Stimulated activated CD4-positive, alpha-beta T cell treated with anti-CD3 and anti-CD28 coated beads, Interleukin-12 subunit alpha, Interleukin-12 subunit beta, amount 100 ng/mL, for 4 hours (primary cell): ENCODE measurements at regions not wholly inside any gene's neighbourhood (a gene's known extent, or its start where the extent isn't known, plus 50 kb on each side); places are given as distances from the start of the nearest gene placed in this dataset.

ENCODE experiments used
- DNase-seq: peaks from one replicate; pipeline ENCODE4 v3.0.0-alpha.2; 2020

DNA sequence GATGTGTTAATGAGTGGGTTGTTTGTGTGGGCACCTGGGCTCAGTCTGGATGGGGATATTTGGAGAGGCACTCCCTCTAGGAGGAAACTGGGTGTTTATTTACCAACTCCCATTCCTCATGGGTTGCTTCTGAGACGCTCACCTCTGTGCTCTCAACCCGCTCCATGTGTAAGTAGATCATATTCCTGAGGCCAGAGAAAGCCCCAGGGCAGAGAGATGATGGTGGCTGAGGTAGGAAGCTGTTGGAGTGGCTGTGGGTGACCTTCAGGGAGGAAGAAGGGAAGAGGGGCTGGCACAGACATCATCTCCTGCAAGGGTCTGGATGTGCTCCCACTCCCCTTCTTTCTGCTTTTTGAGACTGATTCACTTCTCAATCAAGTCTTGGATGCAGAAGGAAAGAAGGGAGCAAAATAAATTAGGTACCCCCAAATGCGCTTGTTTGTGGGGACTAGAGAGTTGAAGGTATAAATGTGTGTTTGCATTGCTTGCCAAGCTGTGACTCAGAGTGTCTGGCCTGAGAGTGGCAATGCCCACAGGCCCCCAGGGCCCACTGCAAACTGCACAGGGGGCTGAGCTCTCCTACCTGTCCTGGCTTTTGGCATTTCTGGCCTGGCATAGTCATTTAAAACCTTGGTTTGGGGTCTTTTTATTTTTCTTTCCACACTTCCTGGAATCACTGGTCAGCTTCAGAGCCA, 57.2 kb upstream of the TNP1 start:
- no peak for DNase-seq

GRCh38 chr2:216915557-216916150, 55.8 kb upstream of the TNP1 start:
- DNase-seq: no peak

DNA sequence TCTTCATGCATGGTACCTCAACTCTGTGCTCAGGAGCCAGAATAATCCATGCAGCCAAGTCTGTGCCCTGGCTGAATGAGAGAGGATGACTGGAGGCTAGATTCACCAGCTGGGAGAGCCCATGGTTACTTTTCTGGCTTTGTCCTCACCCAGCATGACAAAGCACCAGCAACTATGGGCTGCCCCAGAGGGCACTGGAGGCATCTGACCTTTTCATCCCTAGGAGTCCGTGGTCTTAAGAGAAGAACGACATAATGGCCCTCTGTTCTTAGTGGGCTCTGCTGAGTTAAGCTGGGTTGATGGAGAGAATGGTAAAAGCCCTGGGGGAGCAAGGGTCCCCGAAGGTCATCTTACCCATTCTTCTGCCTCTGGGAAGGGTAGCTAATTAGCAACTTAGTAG, 54.6 kb upstream of the TNP1 start:
- no peak for DNase-seq

DNA sequence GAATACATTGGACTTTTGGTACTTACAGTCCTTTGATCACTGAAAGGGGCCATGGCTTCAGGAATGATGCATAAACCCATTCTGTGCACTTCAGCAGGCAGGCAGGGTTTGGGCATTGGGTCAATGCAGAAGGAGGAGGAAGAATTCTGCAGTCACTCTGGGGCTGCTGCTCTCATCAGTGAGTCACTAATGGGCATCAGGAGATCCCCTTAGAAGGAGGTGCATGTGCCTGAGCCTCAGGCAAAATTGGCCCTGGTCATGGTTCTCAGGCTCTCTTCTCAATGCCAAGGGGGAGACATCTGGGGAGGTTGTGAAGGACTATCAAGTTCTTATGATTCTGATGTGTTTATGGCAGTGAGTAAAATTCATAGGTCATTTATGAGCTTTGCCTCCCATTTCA, 52.0 kb upstream of the TNP1 start:
- no peak for DNase-seq

DNA sequence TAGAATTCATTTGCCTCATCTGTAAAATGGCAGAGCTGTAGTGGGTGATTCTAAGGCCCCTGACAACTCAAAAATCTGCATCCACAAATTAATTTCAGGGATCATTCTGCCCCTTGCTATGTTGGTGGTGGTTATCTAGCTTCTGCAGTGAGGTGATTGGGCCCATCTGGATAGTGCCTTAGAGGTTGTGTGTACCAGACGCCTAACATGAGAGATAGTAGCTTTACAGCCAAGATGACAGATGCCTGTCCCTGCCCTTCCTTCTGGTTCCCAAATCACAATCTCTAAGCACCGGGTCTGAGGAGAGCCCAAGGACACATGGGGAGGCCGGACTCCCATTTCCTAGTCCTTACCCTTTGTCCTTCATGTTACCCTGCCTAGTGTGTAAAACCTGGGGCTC, 51.1 kb upstream of the TNP1 start:
- DNase-seq: no peak

GRCh38 chr2:216909541-216910210, 49.8 kb upstream of the TNP1 start:
- no peak for DNase-seq
